ENCODE measurements at regions not wholly inside any gene's neighbourhood (a gene's known extent, or its start where the extent isn't known, plus 50 kb on each side); places are given as distances from the start of the nearest gene placed in this dataset.
A peak's percentile ranks its signal among the peaks of the same experiment; 100 is the strongest.

DNA sequence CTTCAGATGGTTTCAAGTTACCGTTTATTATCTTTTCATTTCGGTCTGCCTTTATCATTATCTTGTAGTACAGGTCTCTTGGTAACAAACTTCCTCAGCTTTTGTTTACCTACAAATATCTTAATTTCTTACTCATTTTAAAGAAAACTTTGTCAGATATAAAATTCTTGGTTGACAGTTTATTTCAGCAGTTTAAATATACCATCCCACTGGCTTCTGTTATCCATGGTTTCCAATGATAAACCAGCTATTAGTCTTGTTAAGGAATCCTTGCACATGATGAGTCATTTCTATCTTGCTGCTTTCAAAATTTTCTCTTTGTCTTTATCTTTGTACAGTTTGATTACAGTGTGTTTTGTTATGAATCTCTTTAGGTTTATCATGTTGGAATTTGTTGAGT lies 308.3 kb upstream of the SPRY2 start:
- Histone ChIP-seq H3K9me3 (no peaks in the 10 kb centered on the region), H3K36me3 (no peaks in the 10 kb centered on the region), H3K27ac (no peak overlapping the region), H3K4me1 (no peaks in the 10 kb centered on the region), H3K27me3 (no peaks in the 10 kb centered on the region), H3K4me3 (no peak overlapping the region)
- ATAC-seq (no peak), DNase-seq (no peak)
- intact Hi-C loops (cut with DNase I): no loop called here
- no peak for TF ChIP-seq CTCF (IDR thresholded peaks at IDR 0.05)

DNA sequence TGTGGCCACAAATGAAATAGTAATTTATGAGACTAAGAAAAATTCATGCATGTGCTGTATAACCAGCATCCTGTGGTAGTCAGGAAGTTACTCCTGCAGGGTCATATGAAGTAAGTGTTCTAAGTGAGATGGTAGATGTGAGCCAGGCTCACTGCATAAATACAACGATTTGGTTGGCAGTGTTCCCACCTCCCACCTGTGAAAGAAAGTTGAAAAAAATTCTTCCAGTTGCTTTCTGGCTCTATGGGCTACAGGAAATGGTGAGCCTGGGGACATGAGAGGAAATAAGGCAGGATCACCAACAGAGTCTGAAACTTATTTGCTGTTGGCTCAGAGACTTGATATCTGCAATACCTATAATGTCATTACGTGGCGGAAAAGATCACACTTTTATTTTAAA lies 301.7 kb upstream of the SPRY2 start:
- no peaks in the 10 kb centered on the region for H3K36me3 ChIP-seq
- H3K27ac ChIP-seq: no peak overlapping the region
- ATAC-seq: no peak
- intact Hi-C loops (cut with DNase I): no loop called here
- DNase-seq: no peak
- no peak overlapping the region for H3K4me3 ChIP-seq
- no peak for TF ChIP-seq CTCF (IDR thresholded peaks at IDR 0.05)
- H3K4me1 ChIP-seq: no peaks in the 10 kb centered on the region
- no peaks in the 10 kb centered on the region for H3K27me3 ChIP-seq
- no peaks in the 10 kb centered on the region for H3K9me3 ChIP-seq

- TF ChIP-seq CTCF (IDR thresholded peaks at IDR 0.05): no peak
- intact Hi-C loops (cut with DNase I): no loop called here
- Histone ChIP-seq H3K4me3 (no peak overlapping the region), H3K9me3 (no peaks in the 10 kb centered on the region), H3K27me3 (no peaks in the 10 kb centered on the region), H3K27ac (no peak overlapping the region), H3K4me1 (no peaks in the 10 kb centered on the region), H3K36me3 (no peaks in the 10 kb centered on the region)
- DNase-seq: no peak
- no peak for ATAC-seq
Measured at GRCh38 chr13:80633251-80633650, 292.3 kb upstream of the SPRY2 start.

- no peak for TF ChIP-seq CTCF (IDR thresholded peaks at IDR 0.05)
- H3K9me3 ChIP-seq: no peaks in the 10 kb centered on the region
- intact Hi-C loops (cut with DNase I): no loop called here
- ATAC-seq (peak; percentile 64), DNase-seq (no peak)
- H3K36me3 ChIP-seq: no peaks in the 10 kb centered on the region
- no peak overlapping the region for H3K4me3 ChIP-seq
- peak overlapping the region; percentile 49 for H3K27ac ChIP-seq
- no peaks in the 10 kb centered on the region for H3K4me1 ChIP-seq
- no peaks in the 10 kb centered on the region for H3K27me3 ChIP-seq
Measured at GRCh38 chr13:80630685-80631121, 289.8 kb upstream of the SPRY2 start.

DNA sequence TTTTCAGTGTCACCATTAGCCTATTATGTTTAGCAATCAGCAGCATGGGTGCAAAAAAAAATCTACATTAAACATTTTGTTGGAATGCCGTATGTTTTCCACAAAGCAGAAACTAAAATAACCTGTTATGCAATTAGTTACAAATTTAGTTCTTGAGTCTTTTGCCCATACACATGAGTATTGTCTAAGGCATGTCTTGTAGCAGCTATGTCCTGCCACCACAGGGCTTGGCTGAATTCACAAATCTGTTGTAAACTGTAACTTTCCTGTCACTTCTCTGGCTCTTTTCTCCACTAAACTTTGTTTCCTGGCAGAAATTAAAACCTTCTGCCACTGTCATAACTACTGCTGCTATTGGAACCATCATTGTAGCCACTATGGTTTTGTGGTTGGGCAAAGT lies 277.9 kb upstream of the SPRY2 start:
- H3K36me3 ChIP-seq: no peaks in the 10 kb centered on the region
- no peak for ATAC-seq
- H3K4me3 ChIP-seq: no peak overlapping the region
- TF ChIP-seq CTCF (IDR thresholded peaks at IDR 0.05): no peak
- DNase-seq: no peak
- no peaks in the 10 kb centered on the region for H3K27me3 ChIP-seq
- no peaks in the 10 kb centered on the region for H3K4me1 ChIP-seq
- H3K9me3 ChIP-seq: no peaks in the 10 kb centered on the region
- intact Hi-C loops (cut with DNase I): no loop called here
- H3K27ac ChIP-seq: no peak overlapping the region

DNA sequence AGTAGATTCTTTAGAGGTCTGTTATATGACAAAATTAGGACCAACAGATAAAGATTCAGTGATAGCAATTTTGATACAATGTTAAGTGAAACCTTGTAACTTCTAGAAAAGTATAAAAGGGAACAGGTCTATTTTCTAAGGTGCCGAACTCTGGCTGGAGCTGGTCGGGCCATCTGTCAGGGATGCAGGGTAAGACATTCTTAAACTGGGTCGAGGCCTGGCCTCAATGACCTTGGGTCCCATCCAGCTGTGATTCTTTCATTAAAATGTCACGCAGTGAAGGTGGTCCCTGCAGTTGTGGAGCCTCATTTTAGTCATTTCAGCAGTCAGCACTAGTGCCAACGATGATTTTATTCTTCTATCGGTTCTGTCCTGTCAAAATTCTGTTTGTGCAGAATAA lies 271.9 kb upstream of the SPRY2 start:
- no peaks in the 10 kb centered on the region for H3K9me3 ChIP-seq
- TF ChIP-seq CTCF (IDR thresholded peaks at IDR 0.05): no peak
- H3K4me3 ChIP-seq: no peak overlapping the region
- intact Hi-C loops (cut with DNase I): no loop called here
- H3K36me3 ChIP-seq: no peaks in the 10 kb centered on the region
- no peak overlapping the region for H3K27ac ChIP-seq
- no peak for ATAC-seq
- H3K27me3 ChIP-seq: no peaks in the 10 kb centered on the region
- no peak for DNase-seq
- no peaks in the 10 kb centered on the region for H3K4me1 ChIP-seq
